Jurkat, Clone E6-1 (cell line): ENCODE measurements at regions not wholly inside any gene's neighbourhood (a gene's known extent, or its start where the extent isn't known, plus 50 kb on each side); places are given as distances from the start of the nearest gene placed in this dataset.

Source experiments
- DNase-seq: peaks from one replicate; pipeline ENCODE4 v3.0.0-alpha.2; 2011; ENCODE audit warnings: low read depth, low spot score
- H3K4me3 ChIP-seq: 2 replicates; pipeline ENCODE4 v1.5.1; 2011; ENCODE audit warnings: mild to moderate bottlenecking, low read length, control low read depth, moderate library complexity

DNA sequence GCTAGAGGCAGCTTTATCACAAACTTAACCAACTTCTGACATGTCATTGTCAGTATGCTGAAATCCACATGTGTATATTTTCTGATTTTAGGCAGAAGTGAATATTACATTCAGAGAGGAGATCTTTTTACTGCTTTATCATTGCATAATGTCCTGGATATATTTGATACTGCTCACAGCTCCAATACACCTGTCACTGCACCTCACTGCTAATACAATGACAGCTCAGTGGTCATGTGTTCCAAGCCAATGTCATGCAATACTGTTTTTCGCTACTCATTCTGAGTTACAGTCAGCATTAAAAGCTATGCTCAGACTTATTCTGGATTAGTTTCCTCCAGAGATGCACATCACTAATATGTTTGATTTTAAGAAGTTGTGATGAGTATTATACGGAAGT, 1604.6 kb downstream of the HACE1 start:
- H3K4me3 ChIP-seq = no peak overlapping the region
- DNase-seq = no peak

DNA sequence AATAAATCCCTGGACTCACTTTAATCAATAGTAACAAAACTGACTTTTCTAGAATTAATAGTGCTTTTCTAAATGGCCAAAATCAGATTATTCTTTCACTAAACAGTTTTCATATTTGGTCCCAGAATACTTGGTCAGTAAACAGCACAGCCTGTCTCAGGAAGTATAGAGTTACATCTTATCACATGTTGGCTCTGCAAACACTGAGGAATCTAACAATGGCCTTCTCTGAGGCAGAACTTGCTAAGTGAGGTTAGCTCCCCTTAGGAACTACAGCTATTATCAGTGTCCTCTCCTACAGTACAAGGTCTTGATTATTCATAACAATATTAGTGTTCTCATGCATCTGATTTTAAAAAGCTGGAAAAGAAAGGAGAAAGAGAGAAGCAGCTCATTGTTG, 1622.8 kb downstream of the HACE1 start:
- DNase-seq = no peak
- H3K4me3 ChIP-seq = no peak overlapping the region

DNA sequence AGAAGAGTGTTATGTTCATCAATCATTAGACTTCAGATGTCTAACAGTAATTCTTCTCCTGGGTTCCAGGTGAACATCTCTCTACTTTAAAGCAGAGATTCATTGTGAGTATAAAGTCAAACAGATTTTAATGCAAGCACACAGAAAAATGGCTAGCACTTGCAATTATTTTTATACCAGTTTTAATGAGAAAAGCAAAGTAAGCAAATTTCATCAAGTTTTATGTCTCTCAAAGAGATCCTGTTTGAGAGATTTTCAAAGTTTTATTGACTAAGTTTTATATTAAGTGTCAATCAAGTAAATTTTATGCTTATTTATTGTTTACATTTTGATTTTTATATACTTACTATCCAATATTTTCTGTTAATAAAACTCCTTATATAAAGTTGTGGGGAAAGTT, 1628.5 kb downstream of the HACE1 start:
- no peak overlapping the region for H3K4me3 ChIP-seq
- DNase-seq = no peak

DNA sequence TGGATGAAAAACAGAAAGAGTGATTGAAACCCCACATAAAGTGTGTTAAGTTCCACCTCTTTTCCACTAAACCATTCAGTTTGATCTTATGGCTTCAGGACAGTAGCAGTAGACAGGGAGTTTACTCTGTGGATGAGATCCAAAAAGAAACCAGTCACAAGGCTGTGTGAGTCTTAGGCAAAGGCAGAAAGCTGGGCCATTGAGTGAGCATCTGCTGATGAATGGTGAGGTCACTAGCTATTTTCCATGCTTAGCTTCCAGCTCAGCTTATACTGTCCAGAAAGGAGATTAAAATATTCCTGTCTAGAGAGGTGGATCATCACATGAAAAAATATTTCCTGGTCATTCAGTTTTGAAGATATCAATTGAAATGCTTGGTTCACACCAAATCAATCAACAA, 1643.9 kb downstream of the HACE1 start:
- DNase-seq = no peak
- no peak overlapping the region for H3K4me3 ChIP-seq

DNA sequence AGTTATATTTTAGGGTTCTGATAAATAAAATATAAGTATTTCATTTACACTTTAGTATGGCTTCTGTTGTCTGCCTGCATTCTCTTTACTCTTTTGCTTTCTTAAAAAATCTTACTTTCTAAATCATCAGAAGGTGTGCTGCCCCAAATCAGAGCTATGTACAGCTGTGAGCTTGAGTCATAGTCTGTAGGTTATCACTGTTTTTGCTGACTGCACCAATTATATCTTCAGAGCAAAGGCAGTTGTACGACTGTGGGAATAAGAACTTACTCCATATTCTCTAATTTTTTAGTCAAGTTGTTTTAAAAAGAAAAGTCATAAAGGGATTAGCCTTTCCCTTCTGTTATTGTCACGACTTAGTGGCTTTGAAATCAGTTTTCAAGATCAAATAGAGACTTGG, 1649.0 kb downstream of the HACE1 start:
- no peak overlapping the region for H3K4me3 ChIP-seq
- no peak for DNase-seq

DNA sequence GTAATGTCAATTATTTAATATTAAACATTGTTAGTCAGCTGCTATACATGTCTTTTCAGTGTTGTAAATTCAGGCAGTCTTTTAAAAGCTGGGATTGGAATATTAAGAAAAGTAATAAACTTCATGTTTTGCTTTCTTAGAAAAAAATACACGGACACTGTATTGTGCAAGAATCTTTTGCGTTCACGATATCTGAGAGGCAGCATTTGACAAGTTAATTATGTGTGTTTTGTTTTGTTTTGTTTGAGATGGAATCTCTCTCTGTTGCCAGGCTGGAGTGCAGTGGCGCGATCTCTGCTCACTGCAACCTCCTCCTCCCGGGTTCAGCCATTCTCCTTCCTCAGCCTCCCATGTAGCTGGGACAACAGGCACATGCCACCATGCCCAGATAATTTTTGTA, 1661.3 kb downstream of the HACE1 start:
- H3K4me3 ChIP-seq = no peak overlapping the region
- no peak for DNase-seq

DNA sequence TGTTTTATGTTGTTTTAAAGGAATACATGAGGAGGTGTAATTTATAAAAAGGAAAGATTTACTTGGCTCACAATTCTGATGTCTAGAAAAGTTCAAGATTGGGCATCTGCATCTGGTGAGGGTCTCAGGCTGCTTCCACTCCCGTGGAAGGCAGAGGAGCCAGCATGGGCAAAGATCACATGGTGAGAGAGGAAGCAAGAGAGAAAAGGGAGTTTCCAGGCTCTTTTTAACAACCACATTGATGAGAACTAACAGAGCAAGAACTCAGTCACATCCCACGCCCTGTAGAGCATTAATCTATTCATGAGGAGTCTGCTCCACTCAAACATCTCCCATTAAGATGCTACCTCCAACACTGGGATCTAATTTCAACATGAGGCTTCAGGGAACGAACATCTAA, 1666.3 kb downstream of the HACE1 start:
- H3K4me3 ChIP-seq = no peak overlapping the region

DNA sequence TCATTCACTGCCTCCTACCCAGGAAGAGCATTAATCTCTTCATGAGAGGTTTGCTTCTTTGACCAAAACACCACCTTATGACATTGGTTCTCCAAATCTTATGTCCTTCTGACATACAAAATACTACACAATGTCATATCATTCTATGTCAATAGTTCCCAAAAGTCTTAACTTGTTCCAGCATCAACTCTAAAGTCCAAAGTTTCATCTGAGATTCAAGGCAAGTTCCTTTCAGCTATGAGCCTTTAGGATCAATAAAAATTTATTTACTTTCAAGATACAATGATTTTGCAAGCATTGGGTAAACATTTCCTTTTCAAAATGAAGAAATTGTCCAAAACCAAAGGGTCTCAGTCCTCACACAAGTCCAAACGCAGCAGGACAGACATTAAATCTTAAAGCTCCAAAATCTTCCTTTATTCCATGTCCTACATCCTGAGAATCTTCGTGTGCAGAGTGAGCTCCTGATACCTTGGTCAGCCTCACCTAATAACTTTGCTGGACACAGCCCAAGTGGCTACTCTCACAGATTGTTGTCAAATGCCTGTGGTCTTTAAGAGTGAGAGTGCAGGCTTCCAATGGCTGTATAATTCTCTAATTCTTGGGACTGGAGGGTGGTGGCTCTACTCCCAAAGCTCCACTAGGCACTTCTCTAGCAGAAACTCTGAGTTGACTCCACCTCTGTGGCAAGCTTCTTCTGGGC, 1668.2 kb downstream of the HACE1 start:
- no peak for DNase-seq
- H3K4me3 ChIP-seq = no peak overlapping the region

More for the DNA sequence above, 1666.3 kb downstream of the HACE1 start:
- no peak for DNase-seq

DNA sequence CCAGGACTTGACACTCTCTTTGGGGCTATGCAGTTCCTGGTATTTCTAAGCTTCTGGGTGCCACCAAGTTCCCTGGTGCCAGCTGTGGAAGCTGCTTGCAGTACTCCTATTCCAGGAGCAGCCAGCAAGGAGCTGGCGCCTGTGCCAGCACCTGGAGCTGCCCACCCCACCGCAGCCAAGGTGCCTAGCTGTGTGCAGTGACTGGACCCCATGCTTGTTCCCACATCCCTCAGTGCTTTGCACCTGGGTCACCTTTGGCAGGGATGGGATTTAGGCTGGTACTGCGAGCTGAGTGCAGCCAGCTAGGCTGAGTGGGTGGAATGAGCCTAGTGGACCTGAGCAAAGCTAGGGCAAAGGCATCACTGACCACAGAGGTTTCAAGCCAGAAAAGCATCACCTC, 1674.9 kb downstream of the HACE1 start:
- H3K4me3 ChIP-seq = no peak overlapping the region

DNA sequence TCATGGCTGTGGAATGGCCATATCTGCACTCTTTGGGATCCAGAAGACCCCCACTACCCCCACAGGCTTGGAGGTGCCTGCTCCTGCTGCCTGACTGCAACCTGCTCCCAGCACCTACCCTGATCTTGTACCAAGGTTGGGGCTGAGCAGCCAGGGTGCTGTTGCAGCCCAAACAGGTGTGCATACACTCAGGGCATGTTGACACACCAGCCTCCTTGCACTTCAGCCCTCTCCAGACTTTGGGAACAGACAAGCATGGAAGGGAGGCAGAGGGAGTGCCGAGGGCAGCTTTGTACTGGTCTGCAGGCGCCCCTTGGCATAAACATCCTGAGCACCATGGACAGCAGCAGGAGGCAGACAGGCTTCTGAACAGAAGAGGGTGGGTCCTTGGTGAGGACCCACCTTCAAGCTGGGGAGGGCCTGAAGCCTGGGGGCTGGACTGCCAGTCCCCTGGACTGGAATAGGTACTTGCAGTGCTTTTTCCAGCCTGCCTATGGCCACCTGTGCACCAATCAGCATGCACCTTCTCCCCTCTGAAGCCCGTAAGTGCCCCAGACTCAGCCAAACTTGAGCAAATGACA, 1675.8 kb downstream of the HACE1 start:
- DNase-seq = no peak
- no peak overlapping the region for H3K4me3 ChIP-seq

More for the DNA sequence above, 1674.9 kb downstream of the HACE1 start:
- DNase-seq = no peak

DNA sequence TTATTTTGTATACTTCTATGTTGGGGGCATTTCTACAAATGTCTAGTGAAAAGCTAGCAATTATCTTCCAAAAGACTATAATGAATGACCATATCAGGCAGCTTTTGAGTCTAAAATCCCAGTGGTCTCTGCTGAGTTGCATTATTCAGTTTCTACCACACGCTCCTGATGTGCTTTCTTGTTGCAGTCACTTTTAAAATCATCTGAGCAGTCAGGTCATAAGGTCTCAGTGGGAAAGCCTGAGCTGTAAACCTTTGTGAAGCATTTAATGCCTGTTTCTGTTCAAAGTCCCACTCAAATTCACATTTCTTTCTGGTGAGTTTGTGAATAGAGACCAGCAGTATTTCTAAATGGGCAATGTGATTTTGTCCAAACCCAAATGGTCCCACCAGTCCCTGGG, 1681.5 kb downstream of the HACE1 start:
- no peak overlapping the region for H3K4me3 ChIP-seq
- DNase-seq = no peak

DNA sequence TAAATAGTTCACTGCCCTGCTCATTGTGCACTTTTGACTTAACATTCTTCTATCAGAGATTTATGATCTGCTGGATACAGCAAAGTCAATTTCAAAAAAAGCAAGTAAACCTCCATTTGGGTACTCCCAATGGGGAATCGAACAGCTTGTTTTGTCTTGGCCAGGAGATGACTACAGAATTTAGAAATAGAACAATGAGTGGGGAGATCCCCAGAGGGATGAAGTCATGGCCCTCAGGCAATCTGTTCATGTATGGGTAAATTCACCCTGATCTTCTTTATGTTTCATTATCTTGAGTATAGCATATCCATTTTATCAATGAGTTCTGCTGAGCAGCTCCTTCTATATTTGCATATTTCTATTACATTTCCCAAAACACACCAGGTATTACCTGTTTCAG, 1681.9 kb downstream of the HACE1 start:
- DNase-seq = no peak
- H3K4me3 ChIP-seq = no peak overlapping the region

DNA sequence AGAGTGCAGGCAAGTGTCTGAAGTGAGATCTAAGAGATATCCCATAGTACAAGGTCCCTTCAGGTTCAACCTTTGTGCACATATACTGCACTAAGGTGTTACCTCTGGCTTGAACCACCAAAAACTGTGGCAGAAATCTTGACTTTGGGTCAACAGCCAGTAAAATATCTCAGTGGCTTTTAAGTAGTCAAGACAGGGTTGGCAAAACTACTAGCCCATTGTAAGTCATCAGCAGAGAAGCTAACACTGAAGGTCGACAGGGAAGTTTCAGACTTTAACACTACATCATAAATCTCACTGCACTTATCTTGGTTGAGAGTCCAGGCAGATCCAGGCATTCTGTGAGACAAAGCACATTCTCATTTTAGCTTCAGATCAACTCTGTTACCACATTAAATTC, 1684.7 kb downstream of the HACE1 start:
- no peak for DNase-seq
- H3K4me3 ChIP-seq = no peak overlapping the region

DNA sequence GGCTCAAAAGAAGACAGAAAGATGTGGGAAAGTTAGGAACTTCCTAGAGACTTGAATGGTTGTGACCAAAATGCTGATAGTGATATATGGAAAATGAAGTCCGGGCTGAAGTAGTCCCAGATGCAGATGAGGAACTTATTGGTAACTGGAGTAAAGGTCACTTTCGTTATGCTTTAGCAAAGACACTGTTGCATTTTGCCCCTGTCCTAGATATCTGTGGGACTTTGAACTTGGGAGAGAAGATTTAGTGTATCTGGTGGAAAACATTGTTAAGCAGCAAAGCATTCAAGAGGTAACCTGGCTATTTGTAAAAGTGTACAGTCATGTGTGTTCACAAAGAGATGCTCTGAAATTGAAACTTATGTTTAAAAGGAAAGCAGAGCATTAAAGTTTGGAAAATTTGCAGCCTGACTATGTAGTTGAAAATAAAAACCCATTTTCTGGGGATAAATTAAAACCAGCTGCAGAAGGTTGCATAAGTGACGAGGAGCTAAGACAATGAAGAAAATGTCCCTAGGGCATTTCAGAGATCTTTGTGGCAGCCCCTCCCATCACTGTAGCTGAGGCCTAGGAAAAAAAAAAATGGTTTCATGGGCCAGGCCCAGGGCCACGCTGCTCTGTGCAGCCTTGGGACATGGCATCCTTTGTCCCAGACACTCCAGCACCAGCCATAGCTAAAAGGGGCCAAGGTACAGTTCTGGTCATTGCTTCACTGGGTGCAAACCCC, 1692.2 kb downstream of the HACE1 start:
- DNase-seq = no peak
- H3K4me3 ChIP-seq = no peak overlapping the region

DNA sequence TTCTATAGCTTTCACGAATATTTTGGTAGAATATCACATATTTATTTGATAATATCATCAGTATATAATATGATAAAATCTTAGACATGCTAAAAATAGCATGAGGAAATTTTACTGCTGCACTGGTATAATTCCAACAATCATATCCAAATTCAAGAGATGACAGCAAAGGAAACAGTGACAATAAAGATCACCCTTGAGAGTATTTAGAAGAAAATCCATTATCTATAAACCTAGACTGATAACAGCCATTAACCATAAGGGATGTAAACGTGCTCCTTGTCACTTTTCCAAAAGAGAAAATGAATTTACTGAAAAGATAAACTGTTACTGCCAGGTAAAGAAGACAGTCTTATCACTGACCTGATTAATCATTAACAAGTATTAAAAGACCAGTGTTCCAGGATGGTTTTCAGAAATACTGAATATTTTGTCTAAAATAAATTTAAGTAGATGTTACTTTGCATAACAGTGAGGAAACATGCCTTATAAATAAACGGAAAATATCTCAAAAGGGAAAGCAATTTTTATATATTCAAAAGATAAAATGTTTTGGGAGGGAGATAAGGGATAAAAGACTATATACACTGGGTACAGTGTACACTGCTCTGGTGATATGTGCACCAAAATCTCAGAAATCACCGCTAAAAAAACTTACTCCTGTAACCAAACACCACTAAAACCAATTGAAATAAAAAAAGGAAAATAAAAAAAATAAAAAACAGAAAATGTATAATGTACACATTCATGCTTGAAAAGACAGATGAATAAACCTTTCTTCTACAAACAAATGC, 1704.7 kb downstream of the HACE1 start:
- no peak overlapping the region for H3K4me3 ChIP-seq
- no peak for DNase-seq

DNA sequence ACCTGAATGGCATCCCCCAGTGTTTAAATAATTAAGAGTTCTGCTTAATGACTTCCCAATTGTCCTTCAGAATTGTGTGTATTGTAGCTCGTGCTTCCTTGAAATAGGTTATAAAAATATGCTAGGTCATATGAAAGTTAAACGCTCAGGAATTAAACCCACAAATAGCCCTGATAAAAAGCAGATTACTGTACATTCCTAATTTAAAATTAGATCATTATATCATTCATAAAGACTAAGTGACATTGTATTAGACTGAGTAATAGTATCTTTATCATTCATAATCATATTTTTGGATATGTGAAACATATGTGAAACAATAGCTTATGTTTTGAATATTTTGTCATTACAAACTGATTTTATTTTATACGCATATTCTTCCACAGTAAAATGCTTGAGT, 1706.7 kb downstream of the HACE1 start:
- no peak overlapping the region for H3K4me3 ChIP-seq
- no peak for DNase-seq

DNA sequence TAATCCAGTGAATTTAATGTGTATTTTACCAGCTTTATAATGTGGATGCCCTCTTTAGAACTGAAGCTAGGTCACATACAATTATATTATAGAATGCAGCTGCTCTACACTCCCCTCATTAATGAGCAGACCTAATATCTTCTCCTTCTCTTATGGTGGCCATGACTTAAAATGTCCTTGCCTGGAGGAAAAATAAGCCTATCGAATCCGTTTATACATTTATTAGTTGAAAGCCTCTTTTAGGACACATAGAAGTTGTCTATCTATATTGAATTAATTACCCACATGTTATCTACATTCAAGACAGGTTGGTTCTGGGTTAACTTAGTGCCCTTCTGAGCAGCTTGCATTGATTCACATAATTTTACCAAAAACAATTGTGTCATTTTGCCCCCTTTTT, 1716.8 kb downstream of the HACE1 start:
- DNase-seq = no peak
- H3K4me3 ChIP-seq = no peak overlapping the region

DNA sequence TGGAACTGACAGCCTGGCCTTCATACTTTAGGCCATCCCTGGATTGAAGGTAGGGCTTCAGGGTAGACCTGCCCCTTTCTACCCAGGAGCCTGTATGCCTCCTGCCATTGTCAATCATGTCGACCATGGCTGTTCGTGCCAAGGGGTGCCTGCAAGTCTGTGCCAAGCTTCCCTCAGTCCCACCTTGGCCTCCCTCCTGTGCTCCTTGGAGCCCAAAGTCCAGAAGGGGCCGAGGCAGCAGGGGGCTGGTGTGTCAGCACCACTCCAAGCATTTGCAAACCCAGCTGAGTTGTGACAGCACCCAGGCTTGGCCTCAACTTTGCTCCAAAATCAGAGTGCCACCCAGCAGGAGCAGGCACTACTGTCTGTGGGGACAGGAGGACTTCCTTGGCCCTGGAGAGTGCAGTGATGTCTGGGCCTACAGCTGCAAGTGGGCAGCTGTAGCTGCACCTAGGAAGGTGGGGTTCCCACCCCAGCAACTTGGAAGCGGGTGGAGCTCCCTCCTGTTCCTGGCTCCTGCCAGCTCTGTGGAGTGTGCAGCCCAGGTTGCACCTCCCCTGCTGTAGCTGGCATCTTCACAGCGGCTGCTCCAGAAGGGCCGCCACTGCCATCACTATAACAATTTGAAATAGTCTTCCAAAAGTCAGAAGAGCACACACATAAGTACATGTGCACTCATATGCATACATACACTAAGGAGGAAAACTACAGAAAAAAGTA, 1719.3 kb downstream of the HACE1 start:
- no peak for DNase-seq
- no peak overlapping the region for H3K4me3 ChIP-seq

DNA sequence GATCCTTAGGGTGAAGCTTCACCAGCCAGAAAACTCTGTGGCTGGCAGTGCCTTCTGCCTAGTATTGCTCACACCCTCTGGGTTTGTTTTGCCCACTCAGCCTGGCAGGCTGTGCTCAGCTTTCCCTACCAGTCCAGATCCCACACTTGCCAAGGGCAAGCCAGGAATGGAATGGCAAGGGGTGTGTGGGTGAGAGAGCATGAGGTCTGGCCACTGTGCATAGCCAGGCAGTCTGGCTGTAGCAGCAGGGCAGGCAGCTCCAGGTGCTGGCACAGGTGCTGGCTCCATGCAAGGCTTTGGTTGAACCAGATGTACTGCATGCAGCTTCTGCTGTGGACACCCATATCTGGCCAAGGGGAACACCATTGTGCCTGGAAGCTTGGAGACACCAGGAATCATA, 1720.3 kb downstream of the HACE1 start:
- DNase-seq = no peak
- no peak overlapping the region for H3K4me3 ChIP-seq
